ENCODE measurements at regions not wholly inside any gene's neighbourhood (a gene's known extent, or its start where the extent isn't known, plus 50 kb on each side); places are given as distances from the start of the nearest gene placed in this dataset.

DNA sequence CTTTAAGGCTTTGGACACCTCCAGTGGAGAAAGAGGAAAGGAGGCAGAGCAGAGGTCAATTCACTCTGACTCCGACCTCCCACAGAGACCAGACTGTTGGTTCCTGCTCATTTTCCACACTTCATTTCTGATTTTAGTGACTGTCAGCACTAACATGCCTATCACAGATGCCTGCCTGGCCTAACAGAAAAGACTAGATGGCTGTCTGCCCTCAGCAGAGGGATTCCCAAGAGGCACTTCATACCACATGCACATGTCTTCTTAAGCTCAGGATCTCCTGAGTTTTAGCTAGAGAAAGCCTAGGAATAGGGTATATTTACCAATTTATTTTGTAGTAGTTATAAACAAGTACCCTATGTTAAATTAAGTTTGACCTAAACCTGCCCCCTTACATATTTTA, 336.0 kb downstream of the ENC1 start:
- Histone ChIP-seq H3K4me2 (no peak overlapping the region), H3K9me3 (no peaks in the 10 kb centered on the region), H3K4me3 (no peak overlapping the region), H3K9ac (no peak overlapping the region), H3K36me3 (no peaks in the 10 kb centered on the region), H3K27me3 (no peaks in the 10 kb centered on the region), H4K20me1 (no peaks in the 10 kb centered on the region), H3K27ac (no peak overlapping the region), H3K4me1 (no peaks in the 10 kb centered on the region)
- TF ChIP-seq Cebpa-rat (IDR thresholded peaks at IDR 0.05) = no peak

DNA sequence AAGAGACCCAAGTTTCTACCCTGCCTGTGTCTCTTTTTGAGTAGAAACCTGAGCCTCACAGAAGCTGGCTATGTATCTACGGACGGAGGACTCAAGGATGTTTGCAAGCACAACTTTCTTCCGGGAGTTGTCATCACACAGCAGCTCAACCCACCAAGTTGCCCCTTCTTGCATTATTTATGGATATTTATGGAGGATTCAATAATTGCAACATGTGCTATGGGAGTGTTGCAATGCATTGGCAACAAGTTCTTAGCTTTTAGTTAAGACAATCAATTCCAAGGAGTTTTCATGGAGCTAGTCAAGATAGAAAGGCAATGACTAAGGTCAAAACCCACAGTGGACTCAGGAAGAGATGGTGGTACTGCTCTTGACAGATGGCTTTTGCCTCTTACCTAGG, 336.9 kb downstream of the ENC1 start:
- Histone ChIP-seq H3K4me2 (no peak overlapping the region), H3K4me1 (no peaks in the 10 kb centered on the region), H4K20me1 (no peaks in the 10 kb centered on the region), H3K27me3 (no peaks in the 10 kb centered on the region), H3K4me3 (no peak overlapping the region), H3K9me3 (no peaks in the 10 kb centered on the region), H3K27ac (no peak overlapping the region), H3K9ac (no peak overlapping the region), H3K36me3 (no peaks in the 10 kb centered on the region)
- no peak for TF ChIP-seq Cebpa-rat (IDR thresholded peaks at IDR 0.05)

DNA sequence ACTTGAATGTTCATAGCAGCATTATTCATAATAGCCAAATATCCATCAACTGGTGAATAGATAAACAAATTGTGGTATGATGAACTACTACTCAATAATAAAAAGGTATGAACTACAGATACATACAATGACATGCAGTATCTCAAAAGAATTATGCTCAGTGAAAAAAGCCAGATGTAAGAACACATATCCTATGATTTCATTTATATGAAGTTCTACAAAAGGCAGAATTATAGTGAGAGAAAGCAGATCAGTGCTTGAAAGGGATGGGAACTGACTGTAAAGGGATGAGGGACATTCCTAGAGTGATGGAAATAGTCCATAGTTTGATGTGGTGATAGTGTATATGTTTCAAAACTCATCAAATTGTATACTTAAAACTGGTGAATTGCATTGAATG, 339.0 kb downstream of the ENC1 start:
- H3K4me2 ChIP-seq = no peak overlapping the region
- no peaks in the 10 kb centered on the region for H3K4me1 ChIP-seq
- no peak overlapping the region for H3K27ac ChIP-seq
- no peaks in the 10 kb centered on the region for H3K9me3 ChIP-seq
- H3K27me3 ChIP-seq = no peaks in the 10 kb centered on the region
- no peaks in the 10 kb centered on the region for H3K36me3 ChIP-seq
- TF ChIP-seq Cebpa-rat (IDR thresholded peaks at IDR 0.05) = no peak
- no peak overlapping the region for H3K4me3 ChIP-seq
- H3K9ac ChIP-seq = no peak overlapping the region
- H4K20me1 ChIP-seq = no peaks in the 10 kb centered on the region

GRCh38 chr5:74300808-74301389, 339.6 kb downstream of the ENC1 start:
- Histone ChIP-seq H3K4me3 (no peak overlapping the region), H3K4me1 (no peaks in the 10 kb centered on the region), H3K4me2 (no peak overlapping the region), H3K9ac (no peak overlapping the region), H4K20me1 (no peaks in the 10 kb centered on the region), H3K36me3 (no peaks in the 10 kb centered on the region), H3K27ac (no peak overlapping the region), H3K9me3 (no peaks in the 10 kb centered on the region), H3K27me3 (no peaks in the 10 kb centered on the region)
- no peak for TF ChIP-seq Cebpa-rat (IDR thresholded peaks at IDR 0.05)

- Histone ChIP-seq H3K9me3 (no peaks in the 10 kb centered on the region), H3K27me3 (no peaks in the 10 kb centered on the region), H3K4me2 (no peak overlapping the region), H3K27ac (no peak overlapping the region), H3K9ac (no peak overlapping the region), H3K36me3 (no peaks in the 10 kb centered on the region), H3K4me1 (no peaks in the 10 kb centered on the region), H3K4me3 (no peak overlapping the region), H4K20me1 (no peaks in the 10 kb centered on the region)
- no peak for TF ChIP-seq Cebpa-rat (IDR thresholded peaks at IDR 0.05)
Measured at GRCh38 chr5:74299833-74300232, 340.7 kb downstream of the ENC1 start.

DNA sequence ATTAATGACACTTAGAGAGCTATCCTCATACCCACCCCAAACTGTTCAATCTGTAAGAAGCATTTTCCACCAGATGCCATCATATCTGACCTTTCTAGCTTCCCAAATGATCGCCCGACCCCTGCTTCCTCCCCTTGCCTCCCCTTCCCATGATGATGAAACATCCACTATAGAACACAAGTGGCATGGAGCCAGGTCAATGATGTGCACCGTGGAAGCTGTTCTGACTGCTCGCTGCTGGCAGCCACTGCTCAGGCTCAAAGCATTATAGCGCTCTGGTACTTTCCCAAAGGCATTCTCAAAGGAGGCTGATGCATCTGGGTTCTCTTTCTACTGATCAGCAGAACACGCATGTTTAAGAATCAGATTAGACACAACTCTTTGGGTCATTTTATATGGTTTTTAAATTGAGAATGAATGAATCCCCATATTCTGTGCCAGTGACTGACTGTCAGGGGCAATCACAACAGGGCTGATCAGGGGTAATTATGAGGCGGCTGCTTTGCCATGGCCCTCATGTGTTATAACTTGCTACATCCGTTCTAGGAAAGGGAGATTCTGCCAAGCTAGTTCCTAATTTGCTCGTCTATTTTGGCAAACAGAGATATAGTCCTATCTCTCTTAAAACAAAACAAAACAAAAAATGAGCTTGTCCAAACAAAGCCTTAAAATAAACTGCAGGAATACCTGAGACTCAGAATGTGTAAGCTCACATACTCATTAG, 343.7 kb downstream of the ENC1 start:
- H3K27me3 ChIP-seq = no peaks in the 10 kb centered on the region
- H3K4me1 ChIP-seq = peaks cover 5% of the 10 kb centered on the region; the same call in 1 of the 2 replicates
- no peak overlapping the region for H3K27ac ChIP-seq
- TF ChIP-seq Cebpa-rat (IDR thresholded peaks at IDR 0.05) = no peak
- no peak overlapping the region for H3K9ac ChIP-seq
- no peak overlapping the region for H3K4me3 ChIP-seq
- no peak overlapping the region for H3K4me2 ChIP-seq
- H4K20me1 ChIP-seq = no peaks in the 10 kb centered on the region
- H3K9me3 ChIP-seq = no peaks in the 10 kb centered on the region
- no peaks in the 10 kb centered on the region for H3K36me3 ChIP-seq

DNA sequence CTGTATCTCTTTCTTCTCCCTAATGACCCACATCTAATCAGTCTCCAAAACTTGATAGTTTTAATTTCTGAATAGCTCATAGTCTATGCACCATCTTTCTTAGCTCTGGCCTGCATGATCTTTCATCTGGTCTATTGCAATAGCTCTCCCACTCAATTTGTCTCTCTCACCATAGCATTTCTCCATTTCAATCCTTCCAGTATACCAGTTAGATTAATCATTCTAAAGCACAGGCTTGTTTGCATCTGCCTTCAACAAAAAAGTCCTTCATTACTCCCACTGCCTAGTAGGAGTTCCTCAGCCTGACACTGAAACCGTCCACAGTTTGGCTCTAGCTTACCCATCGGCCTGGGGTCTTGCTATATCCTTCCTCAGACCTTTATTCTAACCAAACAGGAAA, 344.9 kb downstream of the ENC1 start:
- Histone ChIP-seq H3K9me3 (no peaks in the 10 kb centered on the region), H4K20me1 (no peaks in the 10 kb centered on the region), H3K36me3 (no peaks in the 10 kb centered on the region), H3K4me2 (no peak overlapping the region), H3K27ac (no peak overlapping the region), H3K4me3 (no peak overlapping the region), H3K27me3 (no peaks in the 10 kb centered on the region), H3K9ac (no peak overlapping the region), H3K4me1 (peaks cover 5% of the 10 kb centered on the region; the same call in 1 of the 2 replicates)
- TF ChIP-seq Cebpa-rat (IDR thresholded peaks at IDR 0.05) = no peak

GRCh38 chr5:74295141-74295540, 345.4 kb downstream of the ENC1 start:
- Histone ChIP-seq H3K4me2 (no peak overlapping the region), H3K27me3 (no peaks in the 10 kb centered on the region), H3K4me3 (no peak overlapping the region), H3K4me1 (peaks cover 5% of the 10 kb centered on the region; the same call in 1 of the 2 replicates), H3K9ac (no peak overlapping the region), H3K36me3 (no peaks in the 10 kb centered on the region), H3K27ac (no peak overlapping the region), H3K9me3 (no peaks in the 10 kb centered on the region), H4K20me1 (no peaks in the 10 kb centered on the region)
- TF ChIP-seq Cebpa-rat (IDR thresholded peaks at IDR 0.05) = no peak

GRCh38 chr5:74294231-74294705, 346.3 kb downstream of the ENC1 start:
- Histone ChIP-seq H3K27me3 (no peaks in the 10 kb centered on the region), H4K20me1 (no peaks in the 10 kb centered on the region), H3K27ac (no peak overlapping the region), H3K4me3 (no peak overlapping the region), H3K9ac (no peak overlapping the region), H3K9me3 (no peaks in the 10 kb centered on the region), H3K4me1 (peaks cover 5% of the 10 kb centered on the region; the same call in 1 of the 2 replicates), H3K36me3 (no peaks in the 10 kb centered on the region), H3K4me2 (no peak overlapping the region)
- TF ChIP-seq Cebpa-rat (IDR thresholded peaks at IDR 0.05) = no peak

DNA sequence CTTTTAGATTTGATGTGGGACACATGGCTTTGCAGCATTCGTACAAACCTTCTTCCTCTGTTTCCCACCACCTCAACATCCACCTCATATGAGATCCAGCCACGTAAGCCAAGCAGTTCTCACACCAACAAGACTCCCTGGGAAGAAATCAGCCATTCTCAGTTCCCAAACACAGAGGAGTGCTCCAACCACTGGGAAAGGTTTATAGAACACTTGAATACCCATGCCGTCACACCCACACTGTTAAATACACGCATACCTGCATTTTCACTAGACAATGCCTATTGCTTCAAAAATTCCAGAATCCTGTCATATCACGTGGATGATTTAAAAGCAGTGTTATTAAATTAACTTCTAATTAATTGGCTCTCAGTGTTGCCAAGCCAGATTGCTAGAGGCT, 347.3 kb downstream of the ENC1 start:
- H3K9me3 ChIP-seq = no peaks in the 10 kb centered on the region
- no peaks in the 10 kb centered on the region for H3K36me3 ChIP-seq
- H3K4me1 ChIP-seq = peaks cover 5% of the 10 kb centered on the region; the same call in 1 of the 2 replicates
- no peak overlapping the region for H3K9ac ChIP-seq
- H3K27ac ChIP-seq = no peak overlapping the region
- no peaks in the 10 kb centered on the region for H3K27me3 ChIP-seq
- no peak overlapping the region for H3K4me2 ChIP-seq
- H4K20me1 ChIP-seq = no peaks in the 10 kb centered on the region
- no peak overlapping the region for H3K4me3 ChIP-seq
- TF ChIP-seq Cebpa-rat (IDR thresholded peaks at IDR 0.05) = no peak
